Gastroesophageal sphincter (tissue), 4 donors: ENCODE measurements at regions not wholly inside any gene's neighbourhood (a gene's known extent, or its start where the extent isn't known, plus 50 kb on each side); places are given as distances from the start of the nearest gene placed in this dataset.
"Not testable (repeated sequence)": the region's sequence is repeated elsewhere in the genome, so short reads cannot be mapped to it uniquely, and the experiment has no call there.

Source experiments
- ATAC-seq: fragments of 150-250 bp; one replicate; pipeline ENCODE4 v1.9.1; 2016; ENCODE audit warnings: mild to moderate bottlenecking, moderate library complexity
- H3K27ac ChIP-seq, 4 donors: fragments of 200-600 bp; sonication (generic) in 3 of 4; 1 replicate in 3 of 4; 2 replicates in 1 of 4; pipeline ENCODE4 v1.5.1; 2016 to 2019
- H3K27me3 ChIP-seq: fragments of 200-600 bp; sonication (generic); one replicate; pipeline ENCODE4 v1.5.1; 2019
- H3K36me3 ChIP-seq, 2 donors: fragments of 200-600 bp; sonication (generic); one replicate each; pipeline ENCODE4 v1.5.1; 2019; ENCODE audit warnings: control low read depth in 1 of 2
- H3K4me1 ChIP-seq, 3 donors: fragments of 200-600 bp; sonication (generic); 1 replicate in 2 of 3; 2 replicates in 1 of 3; pipeline ENCODE4 v1.5.1; 2016 to 2019; ENCODE audit warnings: control low read depth in 2 of 3
- H3K4me3 ChIP-seq, 2 donors: fragments of 200-600 bp; sonication (generic); one replicate each; pipeline ENCODE4 v1.5.1; 2019; ENCODE audit warnings: mild to moderate bottlenecking in 1 of 2, moderate library complexity in 1 of 2
- H3K9me3 ChIP-seq, 3 donors: fragments of 200-600 bp; sonication (generic); one replicate each; pipeline ENCODE4 v1.5.1; 2017 to 2019; ENCODE audit warnings: control low read depth in 2 of 3
- EP300 ChIP-seq: sonication (generic); formaldehyde crosslinking; IDR thresholded peaks from one replicate; pipeline ENCODE4 v1.6.1; 2017; ENCODE audit warnings: antibody characterized with exemption, mild to moderate bottlenecking
- POLR2A ChIP-seq, 2 donors: fragments of 450-650 bp; IDR thresholded peaks; one replicate each; pipeline ENCODE4 v1.6.1; 2017; ENCODE audit warnings: antibody characterized with exemption in 2 of 2, mild to moderate bottlenecking in 2 of 2, moderate library complexity in 1 of 2
- POLR2AphosphoS5 ChIP-seq: sonication (generic); formaldehyde crosslinking; IDR thresholded peaks from one replicate; pipeline ENCODE4 v1.6.1; 2017; ENCODE audit warnings: antibody characterized with exemption
- WGBS, 2 donors: methylation state at CpG; one replicate each; pipeline ENCODE4 v1.1.5; 2018; ENCODE audit warnings: low coverage in 1 of 2; 5-methylcytosine and 5-hydroxymethylcytosine counted together
- TF ChIP-seq, protein P1 (sequence below), 4 experiments: fragments of 200-600 bp in 2 of 4; fragments of 450-650 bp in 2 of 4; sonication (generic) in 1 of 4; IDR thresholded peaks; one replicate each; pipeline ENCODE4 v1.5.1; 2017 to 2019; ENCODE audit warnings: antibody characterized with exemption in 4 of 4, mild to moderate bottlenecking in 2 of 4, moderate library complexity in 2 of 4

DNA sequence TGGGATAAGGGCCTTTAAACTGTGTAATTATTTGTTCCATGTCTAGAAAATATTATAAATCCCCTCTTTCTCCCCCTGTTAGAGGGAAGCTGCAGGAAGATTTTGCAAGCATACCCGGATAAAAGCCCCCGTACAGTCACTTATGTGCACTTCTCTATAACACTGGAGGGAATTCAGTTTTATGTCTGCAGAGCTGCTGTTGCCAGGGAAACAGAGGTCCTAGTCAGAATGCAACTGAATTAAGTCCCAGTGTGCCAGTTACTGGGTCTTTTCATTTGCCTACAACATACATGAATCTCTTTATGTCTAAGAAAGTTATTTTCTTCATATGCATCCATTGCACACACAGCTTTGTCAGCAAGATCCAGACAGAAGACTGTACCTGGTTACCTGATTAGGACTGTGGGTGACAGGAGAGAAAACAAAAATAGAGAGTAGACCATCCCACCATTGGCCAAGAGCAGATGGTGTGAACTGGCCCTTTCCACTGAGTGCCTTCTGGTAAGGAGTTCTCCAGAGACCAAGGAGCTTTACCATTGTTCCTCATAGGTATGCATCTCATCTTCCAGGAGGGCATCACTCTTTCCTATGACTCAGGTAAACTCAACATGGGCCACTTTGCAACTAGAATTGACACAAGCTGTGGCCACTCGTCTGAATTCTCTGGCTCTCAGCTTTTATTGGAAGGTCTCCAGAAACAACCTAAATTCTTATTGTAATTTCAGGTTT lies 180.8 kb upstream of the PHACTR1 start:
- TF ChIP-seq EP300 (no peak), POLR2A (IDR thresholded peaks at IDR 0.05) (no peak), POLR2AphosphoS5 (no peak)
- TF ChIP-seq, protein P1, sequence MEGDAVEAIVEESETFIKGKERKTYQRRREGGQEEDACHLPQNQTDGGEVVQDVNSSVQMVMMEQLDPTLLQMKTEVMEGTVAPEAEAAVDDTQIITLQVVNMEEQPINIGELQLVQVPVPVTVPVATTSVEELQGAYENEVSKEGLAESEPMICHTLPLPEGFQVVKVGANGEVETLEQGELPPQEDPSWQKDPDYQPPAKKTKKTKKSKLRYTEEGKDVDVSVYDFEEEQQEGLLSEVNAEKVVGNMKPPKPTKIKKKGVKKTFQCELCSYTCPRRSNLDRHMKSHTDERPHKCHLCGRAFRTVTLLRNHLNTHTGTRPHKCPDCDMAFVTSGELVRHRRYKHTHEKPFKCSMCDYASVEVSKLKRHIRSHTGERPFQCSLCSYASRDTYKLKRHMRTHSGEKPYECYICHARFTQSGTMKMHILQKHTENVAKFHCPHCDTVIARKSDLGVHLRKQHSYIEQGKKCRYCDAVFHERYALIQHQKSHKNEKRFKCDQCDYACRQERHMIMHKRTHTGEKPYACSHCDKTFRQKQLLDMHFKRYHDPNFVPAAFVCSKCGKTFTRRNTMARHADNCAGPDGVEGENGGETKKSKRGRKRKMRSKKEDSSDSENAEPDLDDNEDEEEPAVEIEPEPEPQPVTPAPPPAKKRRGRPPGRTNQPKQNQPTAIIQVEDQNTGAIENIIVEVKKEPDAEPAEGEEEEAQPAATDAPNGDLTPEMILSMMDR (IDR thresholded peaks at IDR 0.05): no peak
- Histone ChIP-seq H3K9me3 (no peaks in the 10 kb centered on the region), H3K4me1 (no peaks in the 10 kb centered on the region), H3K27me3 (no peaks in the 10 kb centered on the region), H3K27ac (no peak overlapping the region), H3K36me3 (no peaks in the 10 kb centered on the region), H3K4me3 (no peak overlapping the region)
- 84 to 85% methylated on average over 3 of the region's 3 CpGs for WGBS, 2 donors
- ATAC-seq: no peak

DNA sequence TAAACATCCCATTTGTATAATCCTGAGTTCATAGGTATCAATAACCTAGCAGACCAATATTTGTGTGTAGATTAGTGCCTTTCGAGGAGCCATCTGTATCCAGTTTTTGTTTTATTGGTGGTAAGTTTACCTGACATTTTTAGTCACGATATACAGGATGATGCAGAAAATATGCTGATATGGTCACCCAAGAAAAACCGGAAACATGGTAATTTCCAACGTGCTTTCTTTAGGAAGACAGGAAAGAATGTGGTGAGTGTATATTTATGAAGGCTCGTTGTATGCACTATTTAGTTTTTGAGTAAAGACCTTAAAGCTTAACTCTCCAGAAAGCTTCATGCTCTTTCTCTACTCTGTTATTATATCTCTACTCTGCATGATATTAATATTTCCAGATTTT lies 180.2 kb upstream of the PHACTR1 start:
- 77 to 83% methylated on average over 5 of the region's 5 CpGs for WGBS, 2 donors
- Histone ChIP-seq H3K4me1 (no peaks in the 10 kb centered on the region), H3K36me3 (no peaks in the 10 kb centered on the region), H3K27me3 (no peaks in the 10 kb centered on the region), H3K9me3 (no peaks in the 10 kb centered on the region), H3K4me3 (no peak overlapping the region), H3K27ac (no peak overlapping the region)
- no peak for TF ChIP-seq POLR2AphosphoS5
- TF ChIP-seq, protein P1 (IDR thresholded peaks at IDR 0.05): no peak
- TF ChIP-seq POLR2A (IDR thresholded peaks at IDR 0.05): no peak
- no peak for TF ChIP-seq EP300
- no peak for ATAC-seq

DNA sequence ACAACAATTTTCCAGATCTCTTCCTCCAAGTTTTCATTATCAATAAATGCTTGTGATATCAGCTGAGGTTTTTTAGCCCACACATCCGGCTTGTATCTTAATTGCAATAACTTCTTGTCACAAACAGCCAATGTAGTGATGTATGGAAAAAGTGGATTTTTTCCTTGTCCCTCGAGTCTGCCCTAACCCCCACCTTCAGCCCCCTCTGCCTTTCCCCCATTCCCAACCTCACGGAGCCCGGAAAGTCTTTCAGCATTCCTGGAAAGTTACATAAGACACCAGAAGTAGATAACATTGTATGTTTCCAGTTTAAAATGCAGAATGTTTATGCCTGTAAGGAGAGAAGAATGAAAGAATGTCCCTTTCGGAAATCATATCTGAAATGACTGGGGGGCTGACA lies 179.2 kb upstream of the PHACTR1 start:
- no peak overlapping the region for H3K4me3 ChIP-seq

DNA sequence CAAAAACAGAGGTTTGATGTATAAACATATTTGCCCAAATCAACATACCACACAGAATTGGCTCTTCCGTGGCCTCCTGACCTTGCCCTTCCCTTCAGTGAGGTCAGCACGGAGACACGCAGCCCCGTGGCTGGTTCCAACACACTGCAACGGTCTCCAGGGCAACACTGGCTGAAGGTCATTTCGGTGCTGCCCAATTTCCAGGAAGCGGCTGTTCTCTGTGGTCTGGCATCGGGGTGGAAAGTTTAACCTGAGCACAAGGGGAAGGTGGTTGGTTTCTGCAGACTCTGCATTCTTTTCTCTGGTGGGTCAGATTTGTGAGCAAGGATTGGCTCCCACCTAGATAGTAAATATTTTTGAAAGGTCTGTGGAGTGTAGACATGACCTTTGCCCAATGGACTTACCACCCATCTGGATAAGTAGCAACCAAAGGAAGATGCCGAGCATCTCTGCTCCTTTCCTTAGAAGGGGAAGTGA lies 177.6 kb upstream of the PHACTR1 start:
- WGBS, 2 donors: 64 to 83% methylated on average over 1 to 6 of the region's 9 CpGs
- ATAC-seq: peak; percentile 67
- H3K9me3 ChIP-seq: peaks cover 0 to 4% (median 0%) of the 10 kb centered on the region in 3 donors
- no peaks in the 10 kb centered on the region for H3K36me3 ChIP-seq
- H3K27me3 ChIP-seq: no peaks in the 10 kb centered on the region
- H3K4me1 ChIP-seq: no peaks in the 10 kb centered on the region
- no peak overlapping the region for H3K4me3 ChIP-seq
- no peak overlapping the region for H3K27ac ChIP-seq
- TF ChIP-seq EP300: no peak
- TF ChIP-seq, protein P1 (IDR thresholded peaks at IDR 0.05): no peak
- no peak for TF ChIP-seq POLR2AphosphoS5
- TF ChIP-seq POLR2A (IDR thresholded peaks at IDR 0.05): no peak

More for the DNA sequence above, 179.2 kb upstream of the PHACTR1 start:
- Histone ChIP-seq H3K9me3 (peaks cover 0 to 2% (median 0%) of the 10 kb centered on the region in 3 donors), H3K4me1 (no peaks in the 10 kb centered on the region), H3K27ac (no peak overlapping the region), H3K27me3 (no peaks in the 10 kb centered on the region), H3K36me3 (no peaks in the 10 kb centered on the region)
- ATAC-seq: no peak
- TF ChIP-seq POLR2AphosphoS5: no peak
- TF ChIP-seq POLR2A (IDR thresholded peaks at IDR 0.05): no peak
- no peak for TF ChIP-seq EP300
- TF ChIP-seq, protein P1 (IDR thresholded peaks at IDR 0.05): no peak
- 23% methylated on average over 5 of the region's 5 CpGs for WGBS, 2 donors

DNA sequence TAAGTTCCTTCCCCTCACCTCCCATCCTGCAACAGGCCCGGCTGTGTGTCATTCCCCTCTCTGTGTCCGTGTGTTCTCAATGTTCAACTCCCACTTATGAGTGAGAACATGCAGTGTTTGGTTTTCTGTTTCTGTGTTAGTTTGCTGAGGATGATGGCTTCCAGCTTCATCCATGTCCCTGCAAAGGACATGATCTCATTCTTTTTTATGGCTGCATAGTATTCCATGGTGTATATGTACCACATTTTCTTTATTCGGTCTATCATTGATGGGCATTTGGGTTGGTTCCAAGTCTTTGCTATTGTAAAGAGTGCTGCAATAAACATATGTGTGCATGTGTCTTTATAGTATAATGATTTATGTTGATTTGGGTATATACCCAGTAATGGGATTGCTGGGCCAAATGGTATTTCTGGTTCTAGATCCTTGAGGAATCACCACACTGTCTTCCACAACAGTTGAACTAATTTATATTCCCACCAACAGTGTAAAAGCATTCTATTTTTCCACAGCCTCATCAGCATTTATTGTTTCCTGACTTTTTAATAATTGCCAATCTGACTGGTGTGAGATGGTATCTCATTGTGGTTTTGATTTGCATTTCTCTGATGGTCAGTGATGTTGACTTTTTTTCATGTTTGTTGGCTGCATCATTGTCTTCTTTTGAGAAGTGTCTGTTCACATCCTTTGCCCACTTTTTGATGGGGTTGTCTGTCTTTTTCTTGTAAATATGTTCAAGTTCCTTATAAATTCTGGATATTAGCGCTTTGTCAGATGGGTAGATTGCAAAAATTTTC lies 174.1 kb upstream of the PHACTR1 start:
- not testable (repeated sequence) for ATAC-seq, H3K4me3 ChIP-seq, H3K27me3 ChIP-seq, H3K9me3 ChIP-seq, H3K27ac ChIP-seq, H3K4me1 ChIP-seq, H3K36me3 ChIP-seq
- WGBS, 2 donors: 93 to 100% methylated on average over 3 of the region's 4 CpGs
